Neural cell (in vitro differentiated cells): ENCODE measurements at regions not wholly inside any gene's neighbourhood (a gene's known extent, or its start where the extent isn't known, plus 50 kb on each side); places are given as distances from the start of the nearest gene placed in this dataset.

Experiments used
- H2AFZ ChIP-seq: fragments of 200-600, 300-800 bp; sonication (generic), shearing (Covaris generic); 2 replicates; pipeline ENCODE4 v1.6.0; 2014; ENCODE audit warnings: low read depth, mild to moderate bottlenecking, antibody characterized with exemption, low read length, moderate library complexity
- H3F3A ChIP-seq: fragments of 200-600 bp; shearing (Covaris generic); 2 replicates; pipeline ENCODE4 v1.6.1; 2016; ENCODE audit warnings: mild to moderate bottlenecking, moderate library complexity, mixed read lengths, antibody characterized with exemption, low read length; ENCODE audit not compliant: insufficient read depth, poor library complexity, severe bottlenecking
- H3K27ac ChIP-seq: fragments of 200-600, 300-800 bp; sonication (generic), shearing (Covaris generic); 2 replicates; pipeline ENCODE4 v1.5.1; 2014; ENCODE audit warnings: mild to moderate bottlenecking, low read length, moderate library complexity
- H3K27me3 ChIP-seq: fragments of 300-800, 200-600 bp; sonication (generic), shearing (Covaris generic); 2 replicates; pipeline ENCODE4 v1.6.0; 2014; ENCODE audit warnings: mild to moderate bottlenecking, low read depth, low read length, moderate library complexity; ENCODE audit not compliant: insufficient read depth
- H3K36me3 ChIP-seq: fragments of 300-800, 200-600 bp; sonication (generic), shearing (Covaris generic); 2 replicates; pipeline ENCODE4 v1.5.1; 2014; ENCODE audit warnings: mild to moderate bottlenecking, antibody characterized with exemption, low read length, moderate library complexity; ENCODE audit not compliant: insufficient read depth
- H3K4me2 ChIP-seq: fragments of 300-800, 200-600 bp; sonication (generic), shearing (Covaris generic); 2 replicates; pipeline ENCODE4 v1.6.0; 2014; ENCODE audit warnings: mild to moderate bottlenecking, low read length
- H3K4me3 ChIP-seq: fragments of 300-800, 200-600 bp; sonication (generic), shearing (Covaris generic); 2 replicates; pipeline ENCODE4 v1.5.1; 2014; ENCODE audit warnings: mild to moderate bottlenecking, low read length, moderate library complexity
- H3K79me2 ChIP-seq: fragments of 200-600 bp; shearing (Covaris generic); replicated peaks from 2 replicates; pipeline ENCODE4 v1.6.0; 2014; ENCODE audit warnings: mild to moderate bottlenecking, low read length, moderate library complexity; ENCODE audit not compliant: insufficient read depth
- H3K9ac ChIP-seq: fragments of 300-800, 200-600 bp; sonication (generic), shearing (Covaris generic); 2 replicates; pipeline ENCODE4 v1.6.1; 2016; ENCODE audit warnings: mild to moderate bottlenecking, low read length, mixed read lengths
- H3K9me2 ChIP-seq: fragments of 200-600 bp; shearing (Covaris generic); 2 replicates; pipeline ENCODE4 v1.6.1; 2016; ENCODE audit warnings: mild to moderate bottlenecking, low read length, mixed read lengths; ENCODE audit not compliant: insufficient read depth
- H3K9me3 ChIP-seq: fragments of 200-600, 300-800 bp; sonication (generic), shearing (Covaris generic); 2 replicates; pipeline ENCODE4 v1.6.1; 2016; ENCODE audit warnings: mild to moderate bottlenecking, mixed run types, low read length, moderate library complexity, mixed read lengths
- H4K20me1 ChIP-seq: fragments of 200-600 bp; shearing (Covaris generic); 2 replicates; pipeline ENCODE4 v1.6.1; 2016; ENCODE audit warnings: mild to moderate bottlenecking, mixed run types; ENCODE audit not compliant: insufficient read depth
- CTCF ChIP-seq: fragments of 450-650 bp; IDR thresholded peaks from 2 replicates; pipeline ENCODE4 v1.5.1; 2014; ENCODE audit warnings: antibody characterized with exemption, mild to moderate bottlenecking, moderate library complexity; ENCODE audit not compliant: poor library complexity, severe bottlenecking
- EP300 ChIP-seq: fragments of 450-650 bp; conservative IDR thresholded peaks from 2 replicates; pipeline ENCODE4 v1.6.1; 2014; ENCODE audit warnings: antibody characterized with exemption, mild to moderate bottlenecking, moderate library complexity; ENCODE audit not compliant: poor library complexity, severe bottlenecking
- EZH2 ChIP-seq: fragments of 200-600, 300-800 bp; shearing (Covaris generic), sonication (generic); IDR thresholded peaks from 2 replicates; pipeline ENCODE4 v1.6.1; 2014; ENCODE audit warnings: antibody characterized with exemption, low read length, borderline replicate concordance, mild to moderate bottlenecking; ENCODE audit not compliant: insufficient read depth, poor library complexity, severe bottlenecking
- MXI1 ChIP-seq: fragments of 450-650 bp; conservative IDR thresholded peaks from 2 replicates; pipeline ENCODE4 v1.6.1; 2014; ENCODE audit warnings: antibody characterized with exemption, mild to moderate bottlenecking; ENCODE audit not compliant: poor library complexity, severe bottlenecking
- POLR2AphosphoS5 ChIP-seq: IDR thresholded peaks from 2 replicates; pipeline ENCODE4 v1.6.1; 2012
- RAD21 ChIP-seq: fragments of 450-650 bp; conservative IDR thresholded peaks from 2 replicates; pipeline ENCODE4 v1.6.1; 2014; ENCODE audit warnings: antibody characterized with exemption, mild to moderate bottlenecking, moderate library complexity
- REST ChIP-seq: IDR thresholded peaks from 2 replicates; pipeline ENCODE4 v1.6.1; 2012; ENCODE audit warnings: borderline replicate concordance
- SMC3 ChIP-seq: fragments of 450-650 bp; conservative IDR thresholded peaks from 2 replicates; pipeline ENCODE4 v1.6.1; 2014; ENCODE audit warnings: antibody characterized with exemption, mild to moderate bottlenecking, moderate library complexity; ENCODE audit not compliant: poor library complexity
- TAF1 ChIP-seq: IDR thresholded peaks from 2 replicates; pipeline ENCODE4 v1.6.1; 2012; ENCODE audit warnings: low read depth

GRCh38 chr17:77417575-77417974 lies 276.8 kb downstream of the SEC14L1 start:
- H3K27ac ChIP-seq: no peak overlapping the region
- no peak overlapping the region for H3K9ac ChIP-seq
- no peaks in the 10 kb centered on the region for H3F3A ChIP-seq
- no peaks in the 10 kb centered on the region for H3K36me3 ChIP-seq
- no peaks in the 10 kb centered on the region for H3K27me3 ChIP-seq
- no peak overlapping the region for H2AFZ ChIP-seq
- no peak overlapping the region for H3K4me2 ChIP-seq
- no peaks in the 10 kb centered on the region for H3K9me3 ChIP-seq
- H3K4me3 ChIP-seq: no peak overlapping the region
- no peaks in the 10 kb centered on the region for H4K20me1 ChIP-seq
- TF ChIP-seq REST (no peak), CTCF (no peak)
- H3K9me2 ChIP-seq: no peaks in the 10 kb centered on the region
- H3K79me2 ChIP-seq: no peaks in the 10 kb centered on the region

GRCh38 chr17:77418609-77419008 lies 277.8 kb downstream of the SEC14L1 start:
- H3K9me2 ChIP-seq: no peaks in the 10 kb centered on the region
- no peaks in the 10 kb centered on the region for H3F3A ChIP-seq
- H3K27ac ChIP-seq: no peak overlapping the region
- no peaks in the 10 kb centered on the region for H3K27me3 ChIP-seq
- no peak overlapping the region for H2AFZ ChIP-seq
- TF ChIP-seq RAD21 (no peak), MXI1 (no peak)
- no peaks in the 10 kb centered on the region for H3K79me2 ChIP-seq
- no peak overlapping the region for H3K9ac ChIP-seq
- no peak overlapping the region for H3K4me3 ChIP-seq
- no peaks in the 10 kb centered on the region for H3K9me3 ChIP-seq
- H4K20me1 ChIP-seq: no peaks in the 10 kb centered on the region
- H3K4me2 ChIP-seq: no peak overlapping the region
- H3K36me3 ChIP-seq: no peaks in the 10 kb centered on the region

- Histone ChIP-seq H3K36me3 (no peaks in the 10 kb centered on the region), H3K4me3 (no peak overlapping the region), H3K79me2 (no peaks in the 10 kb centered on the region), H3K4me2 (no peak overlapping the region), H3F3A (no peaks in the 10 kb centered on the region), H4K20me1 (no peaks in the 10 kb centered on the region), H3K9ac (no peak overlapping the region), H3K9me2 (no peaks in the 10 kb centered on the region), H2AFZ (no peak overlapping the region), H3K27ac (no peak overlapping the region), H3K9me3 (no peaks in the 10 kb centered on the region), H3K27me3 (no peaks in the 10 kb centered on the region)
- TF ChIP-seq POLR2AphosphoS5 (no peak), CTCF (no peak), RAD21 (no peak), MXI1 (no peak), SMC3 (no peak), REST (no peak), EP300 (no peak), TAF1 (no peak), EZH2 (no peak)
These were observed 278.3 kb downstream of the SEC14L1 start for GRCh38 chr17:77419095-77419494.
